Heart left ventricle (tissue), 16 donors: ENCODE measurements at regions not wholly inside any gene's neighbourhood (a gene's known extent, or its start where the extent isn't known, plus 50 kb on each side); places are given as distances from the start of the nearest gene placed in this dataset.

Experiments
- ATAC-seq, 4 donors: fragments of 200-7000 bp; cut with Tn5 transposase; one replicate each; pipeline ENCODE4 v1.9.1; 2020 to 2022; ENCODE audit warnings: moderate library complexity in 4 of 4, mild to moderate bottlenecking in 3 of 4, moderate number of reproducible peaks in 1 of 4
- DNase-seq, 5 donors: peaks; one replicate each; pipeline ENCODE4 v3.0.0-alpha.2; 2020
- H3K27ac ChIP-seq, 12 donors: fragments of 200-600 bp; sonication (generic) in 4 of 12; one replicate each; pipeline versions ENCODE4 v1.5.0 to v1.8.0; 2016 to 2022; ENCODE audit warnings: mild to moderate bottlenecking in 2 of 12
- H3K27me3 ChIP-seq, 9 donors: fragments of 200-600 bp; sonication (generic) in 2 of 9; one replicate each; pipeline versions ENCODE4 v1.5.1 to v1.8.0; 2016 to 2022; ENCODE audit warnings: mild to moderate bottlenecking in 3 of 9
- H3K36me3 ChIP-seq, 9 donors: fragments of 200-600 bp; sonication (generic) in 2 of 9; one replicate each; pipeline versions ENCODE4 v1.5.0 to v1.8.0; 2018 to 2022; ENCODE audit warnings: mild to moderate bottlenecking in 2 of 9
- H3K4me1 ChIP-seq, 12 donors: fragments of 200-600 bp; sonication (generic) in 4 of 12; one replicate each; pipeline versions ENCODE4 v1.5.0 to v1.8.0; 2016 to 2022; ENCODE audit warnings: mild to moderate bottlenecking in 3 of 12
- H3K4me3 ChIP-seq, 12 donors: fragments of 200-600 bp; sonication (generic) in 4 of 12; one replicate each; pipeline versions ENCODE4 v1.5.0 to v1.8.0; 2017 to 2022; ENCODE audit warnings: mild to moderate bottlenecking in 9 of 12, moderate library complexity in 4 of 12
- H3K9me3 ChIP-seq, 12 donors: fragments of 200-600 bp; sonication (generic) in 4 of 12; one replicate each; pipeline versions ENCODE4 v1.5.0 to v1.8.0; 2016 to 2022; ENCODE audit warnings: mild to moderate bottlenecking in 1 of 12
- POLR2A ChIP-seq, 2 donors: fragments of 450-650 bp; IDR thresholded peaks; one replicate each; pipeline ENCODE4 v1.6.1; 2017; ENCODE audit warnings: antibody characterized with exemption in 2 of 2, mild to moderate bottlenecking in 2 of 2, moderate library complexity in 2 of 2
- WGBS, 4 donors: extraction: QIAGEN DNeasy Blood & Tissue Kit in 2 of 4; methylation state at CpG; one replicate each; pipeline versions ENCODE4 v1.1.5 to v1.1.7; 2013 to 2018; 5-methylcytosine and 5-hydroxymethylcytosine counted together
- intact Hi-C, 10 donors: fragments of 100-400 bp; cut with DNase I; formaldehyde crosslinking; loops; one replicate each; pipeline versions ENCODE4 v1.11.1 to v1.14.2; 2022
- TF ChIP-seq, protein P1 (sequence below), 12 donors: fragments of 200-600 bp; sonication (generic) in 4 of 12; IDR thresholded peaks; one replicate each; pipeline versions ENCODE4 v1.5.0 to v1.8.0; 2018 to 2022; ENCODE audit warnings: antibody characterized with exemption in 12 of 12, mild to moderate bottlenecking in 5 of 12
- donor health status: ischemic (EF 13 %, LVEDD 7.1; RV severe dilation, severe dysfunction).
- donor health status: healthy with polysubstance abuse.
- donor health status: DM: no; HTN: yes; CAD: no.
- donor health status: DM: no; HTN: no; CAD: no.
- donor health status: ischemic (EF 25% LVEDD 6.9; RV normal size, moderate dysfunction).
- donor health status: ischemic (EF 25% LVEDD 5.7; RV mildly dilated, moderate dysfunction).
- donor health status: healthy.
- donor health status: DM: yes; HTN: yes; CAD: no.
- donor health status: ischemic (EF 35%, LVEDD 5.7; RV mildly dilated, moderate dysfunction).
- donor health status: nonischemic (EF 11% LVEDD 7.7; RV severe dilation, severe dysfunction).
- donor health status: DM: yes; HTN: yes; CAD: no.
- donor health status: PGD.
- donor health status: ischemic (EF 29% LVEDD 5.4; RV normal size, mild dysfunction).
- donor health status: nonischemic (EF 23%, LVEDD 6.1; RV moderate dilation, normal function).

- no peaks in the 10 kb centered on the region for H3K27me3 ChIP-seq
- no peaks in the 10 kb centered on the region for H3K4me1 ChIP-seq
- DNase-seq, result no peak
- no peak for ATAC-seq
- intact Hi-C loops, result no loop called here
- H3K4me3 ChIP-seq, result no peak overlapping the region
- H3K27ac ChIP-seq, result no peak overlapping the region
- peaks cover 0 to 10% (median 0%) of the 10 kb centered on the region in 12 donors for H3K9me3 ChIP-seq
- H3K36me3 ChIP-seq, result no peaks in the 10 kb centered on the region
- TF ChIP-seq, protein P1, sequence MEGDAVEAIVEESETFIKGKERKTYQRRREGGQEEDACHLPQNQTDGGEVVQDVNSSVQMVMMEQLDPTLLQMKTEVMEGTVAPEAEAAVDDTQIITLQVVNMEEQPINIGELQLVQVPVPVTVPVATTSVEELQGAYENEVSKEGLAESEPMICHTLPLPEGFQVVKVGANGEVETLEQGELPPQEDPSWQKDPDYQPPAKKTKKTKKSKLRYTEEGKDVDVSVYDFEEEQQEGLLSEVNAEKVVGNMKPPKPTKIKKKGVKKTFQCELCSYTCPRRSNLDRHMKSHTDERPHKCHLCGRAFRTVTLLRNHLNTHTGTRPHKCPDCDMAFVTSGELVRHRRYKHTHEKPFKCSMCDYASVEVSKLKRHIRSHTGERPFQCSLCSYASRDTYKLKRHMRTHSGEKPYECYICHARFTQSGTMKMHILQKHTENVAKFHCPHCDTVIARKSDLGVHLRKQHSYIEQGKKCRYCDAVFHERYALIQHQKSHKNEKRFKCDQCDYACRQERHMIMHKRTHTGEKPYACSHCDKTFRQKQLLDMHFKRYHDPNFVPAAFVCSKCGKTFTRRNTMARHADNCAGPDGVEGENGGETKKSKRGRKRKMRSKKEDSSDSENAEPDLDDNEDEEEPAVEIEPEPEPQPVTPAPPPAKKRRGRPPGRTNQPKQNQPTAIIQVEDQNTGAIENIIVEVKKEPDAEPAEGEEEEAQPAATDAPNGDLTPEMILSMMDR (IDR thresholded peaks at IDR 0.05), result no peak
- TF ChIP-seq POLR2A (IDR thresholded peaks at IDR 0.05), result no peak
These were observed 561.3 kb downstream of the IRX1 start for GRCh38 chr5:4156889-4157288.

DNA sequence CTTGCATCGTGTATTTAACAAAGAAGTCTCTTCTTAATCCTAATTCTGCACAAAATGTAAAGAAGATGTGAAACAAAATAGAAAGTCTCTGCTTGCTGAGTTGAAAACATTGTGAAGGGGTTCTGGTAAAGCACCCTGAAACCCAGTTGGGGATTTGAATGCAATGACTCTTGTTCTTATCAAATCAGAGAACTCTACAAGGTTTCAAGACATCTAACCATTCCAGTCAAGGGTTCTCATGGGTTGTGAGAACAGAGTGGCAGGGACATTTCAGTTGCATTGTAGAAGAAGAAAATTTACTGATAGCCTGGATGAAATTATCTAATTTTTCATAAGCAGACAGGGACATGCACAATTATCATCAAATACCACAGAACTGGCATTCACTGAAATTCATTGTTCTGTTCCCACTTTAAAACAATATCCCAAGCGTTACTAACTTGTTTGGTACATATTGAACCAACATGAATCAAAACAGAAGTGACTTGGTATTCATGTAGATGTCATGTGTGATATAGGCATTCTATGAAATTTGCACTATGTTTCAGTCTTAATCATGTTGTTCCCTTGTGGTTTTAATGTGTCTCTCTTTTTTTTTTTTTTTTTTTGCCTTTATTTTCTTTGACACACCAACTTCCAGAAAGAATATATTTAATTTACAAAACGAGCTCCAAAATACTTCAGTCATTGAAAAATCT is 563.3 kb downstream of the IRX1 start:
- H3K27me3 ChIP-seq, result no peaks in the 10 kb centered on the region
- DNase-seq (no peak), ATAC-seq (no peak)
- no peak overlapping the region for H3K4me3 ChIP-seq
- H3K27ac ChIP-seq, result no peak overlapping the region
- intact Hi-C loops, result no loop called here
- H3K36me3 ChIP-seq, result no peaks in the 10 kb centered on the region
- TF ChIP-seq, protein P1 (IDR thresholded peaks at IDR 0.05), result no peak
- no peak for TF ChIP-seq POLR2A (IDR thresholded peaks at IDR 0.05)
- no peaks in the 10 kb centered on the region for H3K4me1 ChIP-seq
- 61 to 63% (median 62%) methylated on average over 3 of the region's 3 CpGs for WGBS, 4 donors
- peaks cover 0 to 10% (median 0%) of the 10 kb centered on the region in 12 donors for H3K9me3 ChIP-seq

DNA sequence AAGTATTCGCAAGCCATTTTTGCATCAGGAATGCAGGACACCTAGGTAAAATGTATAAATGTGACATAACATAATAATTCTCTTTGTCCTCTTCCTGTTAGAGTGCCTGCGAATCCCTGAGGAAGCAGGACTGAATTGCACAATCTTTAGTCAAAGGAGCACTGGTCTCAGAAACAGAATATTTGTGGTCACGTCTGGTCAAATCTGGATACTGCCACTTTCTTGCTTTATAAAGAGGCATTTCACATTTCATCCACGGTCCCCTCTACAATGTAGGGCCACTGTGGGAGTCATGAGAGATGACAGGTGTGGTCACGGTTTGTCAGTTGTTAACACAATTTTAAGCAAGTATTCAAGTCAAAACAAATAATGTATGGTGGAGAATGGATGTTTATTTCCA is 564.0 kb downstream of the IRX1 start:
- Histone ChIP-seq H3K4me3 (no peak overlapping the region), H3K4me1 (no peaks in the 10 kb centered on the region), H3K27ac (no peak overlapping the region), H3K9me3 (peaks cover 0 to 10% (median 0%) of the 10 kb centered on the region in 12 donors), H3K27me3 (no peaks in the 10 kb centered on the region), H3K36me3 (no peaks in the 10 kb centered on the region)
- 84 to 88% (median 86%) methylated on average over 5 of the region's 5 CpGs for WGBS, 4 donors
- intact Hi-C loops, result no loop called here
- DNase-seq (no peak), ATAC-seq (no peak)
- TF ChIP-seq, protein P1 (IDR thresholded peaks at IDR 0.05), result no peak
- TF ChIP-seq POLR2A (IDR thresholded peaks at IDR 0.05), result no peak

DNA sequence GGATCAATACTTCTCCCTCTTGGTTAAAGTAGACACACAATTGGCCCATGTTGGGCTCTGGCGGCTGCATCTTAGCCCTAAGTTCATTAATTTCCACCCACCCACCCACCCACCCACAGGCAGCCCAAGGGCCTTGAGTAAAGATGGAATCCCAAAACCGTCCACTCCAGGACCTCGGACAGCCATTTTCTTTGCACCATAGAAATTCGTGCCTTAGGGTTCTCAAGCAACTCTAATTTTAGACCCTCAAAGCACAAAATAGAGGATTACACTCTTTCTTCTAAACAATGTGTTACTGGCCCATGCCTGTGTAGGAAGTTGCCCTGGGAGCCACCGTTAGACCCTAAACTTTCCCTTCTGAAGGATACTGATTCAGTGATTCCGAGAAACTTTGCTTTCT is 568.5 kb downstream of the IRX1 start:
- 86 to 88% (median 86%) methylated on average over 6 of the region's 6 CpGs for WGBS, 4 donors
- Histone ChIP-seq H3K27ac (no peak overlapping the region), H3K27me3 (peaks cover 0 to 2% (median 0%) of the 10 kb centered on the region in 9 donors), H3K4me1 (no peaks in the 10 kb centered on the region), H3K9me3 (no peaks in the 10 kb centered on the region), H3K4me3 (no peak overlapping the region), H3K36me3 (no peaks in the 10 kb centered on the region)
- no peak for TF ChIP-seq POLR2A (IDR thresholded peaks at IDR 0.05)
- TF ChIP-seq, protein P1 (IDR thresholded peaks at IDR 0.05), result no peak
- intact Hi-C loops, result no loop called here
- ATAC-seq (no peak), DNase-seq (no peak)
